ENCODE measurements at regions not wholly inside any gene's neighbourhood (a gene's known extent, or its start where the extent isn't known, plus 50 kb on each side); places are given as distances from the start of the nearest gene placed in this dataset.

DNA sequence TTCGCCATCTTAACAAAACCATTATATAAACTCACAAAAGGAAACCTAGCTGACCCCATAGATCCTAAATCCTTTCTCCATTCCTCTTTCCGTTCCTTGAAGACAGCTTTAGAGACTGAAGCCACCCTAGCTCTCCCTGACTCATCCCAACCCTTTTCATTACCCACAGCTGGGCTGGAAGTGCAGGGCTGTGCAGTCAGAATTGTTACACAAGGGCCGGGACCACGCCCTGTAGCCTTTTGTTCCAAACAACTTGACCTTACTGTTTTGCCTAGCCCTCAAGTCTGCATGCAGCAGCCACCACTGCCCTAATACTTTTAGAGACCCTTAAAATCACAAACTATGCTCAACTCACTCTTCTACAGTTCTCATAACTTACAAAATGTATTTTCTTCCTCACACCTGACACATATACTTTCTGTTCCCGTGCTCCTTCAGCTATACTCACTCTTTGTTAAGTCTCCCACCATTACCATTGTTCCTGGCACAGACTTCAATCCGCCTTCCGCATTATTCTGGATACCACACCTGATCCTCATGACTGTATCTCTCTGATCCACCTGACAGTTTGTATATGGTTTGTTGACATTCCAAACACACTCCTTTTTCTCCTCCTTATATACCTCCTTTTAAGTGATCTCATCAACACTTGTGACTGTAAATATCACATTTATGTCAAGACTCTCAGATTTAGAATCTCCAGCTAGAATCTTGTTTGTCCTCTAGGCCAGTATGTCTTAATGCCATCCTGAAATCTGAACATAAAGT lies 208.7 kb downstream of the KITLG start:
- no peak for DNase-seq

DNA sequence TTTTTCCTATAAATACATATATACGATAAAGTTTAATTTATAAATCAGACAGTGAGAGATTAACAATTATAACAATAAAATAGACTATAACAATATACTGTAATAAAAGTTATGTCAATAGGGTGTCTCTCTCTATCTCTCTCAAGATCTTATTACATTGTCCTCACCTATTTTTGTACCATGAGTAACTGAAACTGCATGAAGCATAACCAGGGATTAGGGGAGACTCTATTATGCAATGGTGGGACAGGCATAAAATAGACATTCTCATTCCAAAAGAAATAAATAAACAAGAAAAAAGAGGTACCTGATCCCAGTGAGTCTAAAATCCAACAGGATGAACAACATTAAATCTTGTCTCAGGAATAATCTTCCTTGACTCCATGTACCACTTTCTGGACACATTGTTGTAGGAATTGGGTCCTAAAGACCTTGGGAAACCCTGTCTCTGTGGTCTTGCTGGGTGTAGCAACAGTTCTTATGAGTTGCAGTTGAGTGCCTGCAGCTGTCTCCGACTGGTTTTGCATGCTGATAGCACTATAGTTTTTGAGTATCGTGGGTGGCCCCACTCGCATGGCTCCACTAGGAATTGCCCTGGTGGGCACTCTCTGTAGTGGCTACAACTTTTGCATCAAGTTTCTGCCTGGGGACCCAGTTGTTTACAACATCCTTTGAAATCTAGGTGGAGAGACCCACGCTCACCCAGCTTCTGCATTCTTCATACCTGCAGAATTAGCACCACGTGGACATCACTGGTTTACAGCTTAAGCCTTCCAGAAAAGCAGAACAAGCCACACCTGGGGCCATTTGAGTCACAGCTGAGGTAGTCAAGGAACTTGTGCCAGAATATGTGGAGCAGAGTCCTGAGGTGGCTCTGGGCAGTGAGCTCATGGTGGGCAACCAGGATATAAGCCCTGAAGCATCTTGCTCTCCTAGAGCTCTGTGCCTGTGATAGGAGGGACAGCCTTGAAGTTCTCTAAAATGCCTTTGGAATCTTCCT lies 204.7 kb downstream of the KITLG start:
- no peak for DNase-seq

DNA sequence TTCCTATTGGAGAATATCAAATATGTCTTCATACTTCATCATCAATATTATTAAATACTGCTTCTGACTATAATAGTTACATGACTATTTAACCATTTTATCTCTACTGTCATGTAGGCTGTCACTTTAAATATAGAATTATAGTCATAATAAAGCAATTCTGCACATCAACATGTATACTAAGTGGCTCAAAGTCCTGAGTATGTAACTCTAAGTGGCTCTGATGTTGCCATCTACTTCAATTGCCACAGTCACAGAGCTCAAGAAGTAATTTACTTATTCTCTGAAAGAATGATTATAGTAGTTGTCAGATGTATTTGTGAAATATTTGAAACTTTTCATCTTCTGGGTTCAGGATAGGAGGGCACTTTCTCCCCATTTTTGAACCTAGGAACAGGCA lies 202.3 kb downstream of the KITLG start:
- no peak for DNase-seq

DNA sequence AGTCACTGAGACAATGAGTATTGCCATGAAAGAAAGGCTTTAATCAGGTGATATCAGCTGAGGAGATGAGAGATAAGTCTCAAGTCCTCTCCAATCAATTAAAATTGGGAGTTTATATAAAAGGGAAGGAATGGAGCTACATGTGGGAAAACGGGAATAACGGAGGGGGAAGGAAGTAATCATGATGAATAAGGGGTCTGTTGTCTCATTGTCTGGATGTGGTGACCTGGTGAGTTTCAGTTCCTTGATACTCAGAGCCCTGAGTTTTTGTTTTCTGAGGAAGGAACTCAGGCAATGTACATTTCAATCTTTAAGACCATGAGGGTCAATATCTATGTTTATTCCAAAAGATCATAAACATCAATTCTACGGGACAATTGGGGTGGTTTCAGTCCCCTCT lies 198.8 kb downstream of the KITLG start:
- no peak for DNase-seq

DNA sequence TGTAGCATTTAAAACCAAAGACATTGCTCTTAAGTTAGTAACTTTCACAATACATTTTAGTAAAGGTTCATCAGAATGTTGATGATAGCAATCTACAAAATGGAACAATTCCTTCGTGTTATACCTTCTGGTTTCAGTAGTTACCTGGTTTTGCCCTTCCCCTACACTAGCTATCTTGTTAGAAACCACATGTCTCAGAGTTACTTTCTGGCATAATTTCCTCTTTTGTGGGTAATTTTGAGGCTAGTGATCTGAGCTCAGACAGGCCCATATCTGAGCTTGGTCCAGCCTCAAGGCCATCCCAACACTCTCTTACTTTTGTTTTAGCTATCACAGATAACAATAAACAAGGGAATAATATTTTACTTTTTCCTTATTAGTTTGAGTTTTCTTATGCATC lies 196.9 kb downstream of the KITLG start:
- DNase-seq, result no peak

DNA sequence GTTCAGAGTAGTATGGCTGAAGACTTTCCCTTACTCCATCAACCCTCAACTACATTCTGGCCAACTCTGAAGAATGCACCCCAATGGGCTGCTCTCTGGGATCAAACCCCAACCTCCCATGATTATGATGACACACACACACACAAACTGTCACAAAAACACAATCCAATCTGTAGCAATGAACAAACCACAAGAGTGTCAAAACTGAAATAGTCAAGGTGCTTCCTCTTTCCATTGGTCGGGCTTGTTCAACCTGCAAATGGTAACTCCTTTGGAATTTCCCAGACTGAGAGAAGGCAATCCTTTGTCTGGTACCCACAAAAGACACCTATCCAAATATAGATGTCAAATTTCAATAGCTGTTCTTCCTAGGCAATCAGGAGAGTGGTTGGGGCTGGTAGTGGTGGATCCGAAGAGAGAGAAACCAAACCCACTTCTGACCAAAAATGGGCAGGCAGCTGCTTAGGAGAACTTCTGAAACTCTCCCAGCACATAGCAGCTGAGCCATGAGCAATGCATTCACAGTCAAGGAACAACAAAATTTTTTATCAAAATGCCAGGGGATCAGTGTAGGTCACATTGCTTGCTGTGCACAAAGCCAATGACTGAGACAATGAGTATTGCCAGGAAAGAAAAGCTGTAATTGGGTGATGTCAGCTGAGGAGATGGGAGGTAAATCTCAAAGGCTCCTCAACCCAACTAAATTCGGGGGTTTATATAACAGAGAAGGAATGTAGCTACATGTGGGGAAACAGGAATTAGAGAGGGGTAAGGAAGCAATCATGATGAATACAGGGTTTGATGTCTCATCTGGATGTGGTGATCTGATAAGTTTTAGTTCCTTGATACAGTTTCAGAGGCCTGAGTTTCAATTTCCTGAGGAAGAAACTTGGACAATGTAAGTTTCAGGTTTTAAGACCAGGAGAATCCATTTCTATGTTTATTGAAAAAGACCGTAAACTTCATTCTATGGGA lies 191.4 kb downstream of the KITLG start:
- DNase-seq, result no peak

DNA sequence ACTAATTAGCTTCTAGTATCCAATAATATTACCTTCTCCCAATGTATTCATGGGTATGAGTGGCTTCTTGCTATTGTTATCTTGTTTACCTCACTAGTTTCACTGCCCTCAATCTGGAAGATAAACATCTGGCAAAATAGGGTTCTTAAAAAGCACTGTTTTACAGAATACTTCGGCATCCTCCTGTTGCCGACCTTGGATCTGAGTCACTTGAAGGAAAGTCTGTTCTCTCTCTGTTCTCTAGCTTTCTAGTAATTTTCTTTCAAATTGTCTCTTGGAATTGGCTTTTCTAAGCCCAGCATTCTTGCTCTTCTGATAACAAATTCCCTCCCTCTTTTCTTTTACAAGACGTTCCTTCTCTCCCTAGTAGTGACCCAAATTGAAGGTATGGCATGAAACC lies 189.5 kb downstream of the KITLG start:
- DNase-seq, result no peak

DNA sequence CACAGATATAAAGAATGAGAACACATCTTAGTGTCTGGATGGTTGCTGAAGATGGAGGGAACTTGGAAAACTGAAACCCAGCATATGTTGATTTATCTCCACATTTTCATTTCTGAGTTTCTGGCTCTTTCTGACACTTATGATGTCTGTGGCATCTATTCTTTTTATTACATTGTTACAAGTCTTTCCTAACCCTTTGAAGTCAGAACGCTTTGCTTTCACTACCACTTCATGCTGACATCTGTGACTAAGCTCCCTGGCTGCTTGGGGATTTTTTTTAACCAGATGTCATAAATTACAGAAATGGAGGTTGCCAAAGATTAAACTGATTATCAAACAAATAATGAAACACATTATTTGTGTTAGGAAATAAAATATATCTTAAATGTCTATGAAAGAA lies 188.7 kb downstream of the KITLG start:
- DNase-seq, result no peak

DNA sequence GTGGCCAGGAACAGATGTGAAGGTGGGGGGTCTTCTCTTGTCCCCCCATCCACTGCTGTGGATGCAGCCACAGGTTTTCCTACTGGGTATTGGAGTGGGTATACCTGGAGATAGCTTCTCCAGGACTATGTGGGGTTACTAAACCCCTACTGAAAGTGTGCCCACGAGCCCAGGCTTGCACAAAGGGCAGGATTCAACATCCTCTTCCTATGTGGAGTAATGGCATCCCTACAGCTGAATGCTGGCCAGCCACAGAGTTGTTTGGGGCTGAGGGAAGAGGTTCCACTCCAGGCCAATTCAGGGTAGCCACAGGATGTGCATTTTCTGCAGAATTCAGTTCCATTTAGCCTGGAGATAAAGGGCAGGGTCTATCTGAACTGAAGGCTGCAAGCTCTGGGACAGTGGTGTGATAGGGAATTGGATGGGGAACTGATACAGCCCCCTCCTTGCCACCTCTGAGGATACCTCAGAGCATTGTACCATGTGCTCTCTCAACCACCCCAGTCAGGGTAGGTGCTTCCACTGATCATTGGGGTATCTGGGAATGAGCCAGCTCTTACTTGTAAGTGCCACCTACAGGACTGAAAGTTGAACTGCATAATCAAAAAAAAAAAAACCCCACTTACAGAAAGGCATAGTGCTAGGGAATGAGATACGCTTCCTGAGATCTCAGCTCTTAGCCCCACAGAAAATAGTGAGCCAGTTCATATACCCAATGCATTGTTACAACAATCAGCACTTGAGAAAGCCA lies 187.1 kb downstream of the KITLG start:
- no peak for DNase-seq

DNA sequence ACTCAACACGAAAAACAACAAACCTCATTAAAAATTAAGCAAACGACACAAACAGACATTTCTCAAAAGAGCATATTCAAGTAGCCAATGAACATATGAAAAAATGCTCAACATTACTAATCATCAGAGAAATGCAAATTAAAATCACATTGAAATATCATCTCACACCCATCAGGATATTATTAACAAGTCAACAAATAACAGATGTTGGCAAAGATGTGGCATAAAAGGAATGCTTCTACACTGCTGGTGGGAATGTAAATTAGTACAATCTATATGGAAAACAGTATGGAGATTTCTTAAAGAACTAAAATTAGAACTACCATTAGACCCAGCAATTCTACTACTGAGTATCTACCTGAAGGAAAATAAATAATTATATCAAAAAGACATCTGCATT lies 182.2 kb downstream of the KITLG start:
- no peak for DNase-seq

DNA sequence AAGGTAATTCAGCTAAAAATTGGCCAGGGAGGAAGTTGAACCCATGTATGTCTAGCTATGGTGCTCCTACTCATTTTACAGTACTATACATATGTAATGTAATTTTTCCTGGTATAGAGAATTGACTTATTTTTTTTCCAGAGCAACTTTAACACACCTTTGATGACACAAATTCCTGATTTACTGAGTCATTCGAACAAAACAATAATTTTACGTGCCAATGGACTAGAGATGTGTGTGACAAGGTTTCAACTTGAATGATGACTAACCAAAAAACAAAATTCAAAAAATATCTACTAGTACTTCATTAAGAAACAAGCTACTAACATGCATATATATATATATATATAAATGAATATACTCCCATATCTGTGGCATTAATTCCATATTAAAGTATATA lies 180.5 kb downstream of the KITLG start:
- DNase-seq, result no peak

DNA sequence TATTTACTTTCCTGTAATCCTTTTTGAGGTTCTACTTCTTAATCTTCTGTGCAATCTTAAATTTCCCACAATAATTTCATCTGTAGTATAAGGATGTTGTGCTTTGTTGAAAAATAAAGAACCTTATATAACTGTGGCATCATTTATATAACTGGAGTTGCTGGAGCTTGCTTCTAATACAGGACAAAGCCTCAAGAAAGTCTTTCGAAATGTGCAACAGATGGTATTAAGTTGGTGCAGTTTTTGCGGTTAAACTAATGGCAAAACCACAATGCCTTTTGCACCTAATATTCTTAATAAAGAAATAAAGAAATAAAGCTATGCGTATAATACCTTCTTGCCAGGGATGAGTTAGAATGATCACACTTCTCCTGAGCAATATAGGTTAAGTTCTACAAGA lies 180.0 kb downstream of the KITLG start:
- no peak for DNase-seq

DNA sequence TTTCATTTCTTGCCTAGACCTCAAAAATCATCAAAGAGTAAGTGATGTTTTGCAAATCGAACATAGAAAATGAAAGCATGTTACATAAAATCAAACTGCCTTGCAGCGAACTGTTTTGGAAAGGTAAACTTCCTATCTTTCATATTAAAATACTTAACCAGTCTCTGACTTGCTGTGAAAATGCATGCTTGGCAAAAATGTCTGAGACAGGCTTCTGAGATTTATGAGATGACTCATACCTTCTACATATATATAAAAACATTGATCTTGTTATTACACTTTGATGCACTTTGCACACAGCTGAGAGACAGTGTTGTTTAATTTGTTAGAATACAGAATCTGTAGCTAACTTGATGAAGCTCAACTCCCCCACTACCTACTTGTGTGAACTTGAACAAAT lies 179.1 kb downstream of the KITLG start:
- DNase-seq, result no peak

DNA sequence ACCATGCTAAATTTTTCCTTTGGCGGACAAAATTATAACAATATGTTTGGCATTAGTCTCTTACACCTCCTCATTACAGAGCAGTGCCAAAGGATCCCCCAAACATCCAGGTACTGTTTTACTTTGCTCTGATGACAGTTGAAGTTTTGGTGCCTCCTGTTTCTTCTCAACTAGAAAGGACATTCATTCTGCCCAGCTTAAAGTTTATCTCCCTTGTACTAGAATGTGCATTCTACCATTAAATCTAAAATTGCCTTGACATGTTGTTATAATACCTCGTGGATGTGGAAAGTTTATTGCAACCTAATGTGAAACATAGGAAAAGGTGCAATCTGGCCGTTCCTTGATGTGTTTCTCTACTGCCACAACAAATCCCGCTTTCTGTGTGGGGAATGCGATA lies 173.4 kb downstream of the KITLG start:
- DNase-seq, result no peak

DNA sequence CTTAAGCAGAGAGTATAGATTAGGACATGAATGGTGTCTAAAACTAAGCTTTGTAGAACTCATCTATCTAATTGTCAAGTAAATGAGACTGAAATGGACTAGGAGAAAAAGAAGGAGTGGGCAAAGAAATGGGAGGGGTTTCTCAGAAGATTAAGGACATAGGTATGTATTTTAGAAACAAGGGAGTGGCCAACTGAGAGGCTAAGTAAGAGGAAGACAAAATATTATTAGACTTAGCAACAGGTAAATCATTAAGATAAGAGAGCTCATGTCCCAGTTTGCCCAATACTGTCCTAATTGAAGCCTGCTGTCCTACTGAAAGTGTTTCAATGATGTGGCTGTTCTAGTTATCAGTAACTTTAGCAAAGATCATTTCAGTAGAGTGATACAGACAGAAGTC lies 171.4 kb downstream of the KITLG start:
- DNase-seq, result no peak

DNA sequence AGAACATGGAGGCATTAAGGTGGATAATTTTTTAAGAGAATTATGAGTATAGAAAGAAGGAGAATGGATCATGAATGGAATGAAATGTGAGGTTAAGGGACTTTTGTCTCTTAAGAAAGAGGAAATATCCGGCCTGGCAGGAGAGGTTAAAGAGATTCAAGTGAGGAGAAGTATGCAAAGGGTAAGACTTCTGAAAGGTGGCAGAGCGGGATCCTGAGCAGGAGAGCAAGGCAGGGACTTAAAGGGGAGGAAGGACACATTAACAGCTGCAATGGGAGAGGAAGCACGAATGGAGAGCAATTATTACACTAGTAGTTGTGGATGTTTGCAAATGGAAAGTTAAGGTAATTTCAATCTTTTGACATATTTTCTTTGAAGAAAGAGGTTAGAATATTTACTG lies 171.0 kb downstream of the KITLG start:
- no peak for DNase-seq

DNA sequence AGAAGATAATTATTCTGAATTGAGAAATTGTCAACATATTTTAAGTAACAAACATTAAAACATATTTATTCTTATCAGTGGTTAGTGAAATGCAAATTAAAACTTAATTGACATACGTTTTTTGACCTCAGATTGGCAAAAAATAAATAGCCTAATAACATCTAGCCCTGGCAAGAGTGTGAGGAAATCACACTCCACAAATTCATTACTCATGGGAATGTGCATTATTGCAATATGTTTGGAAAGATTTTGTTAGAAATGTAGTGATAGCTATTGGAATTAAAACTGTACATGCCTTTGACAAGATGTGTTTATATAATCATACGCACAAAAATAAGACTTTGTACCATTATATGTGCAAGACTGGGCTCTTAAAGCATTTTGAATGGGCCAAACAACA lies 168.6 kb downstream of the KITLG start:
- no peak for DNase-seq

DNA sequence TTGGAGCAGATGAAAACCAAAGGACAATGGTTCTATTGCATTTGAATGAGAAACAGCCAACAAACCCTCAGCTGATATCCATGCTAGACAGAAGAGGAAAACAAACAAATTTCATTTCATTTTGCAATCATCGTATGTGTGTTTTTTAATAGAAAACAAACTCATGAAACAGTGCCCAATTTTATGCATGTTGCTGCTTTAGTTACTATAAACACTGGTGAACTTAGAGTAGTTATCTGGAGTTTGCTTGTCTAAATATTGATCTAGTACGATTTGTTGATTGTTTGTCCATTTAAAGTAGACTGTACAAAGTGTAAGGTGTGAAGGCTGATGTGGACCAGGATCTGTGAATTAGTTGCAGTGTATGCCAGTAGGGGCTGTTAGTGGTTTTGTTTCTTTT lies 166.6 kb downstream of the KITLG start:
- no peak for DNase-seq

DNA sequence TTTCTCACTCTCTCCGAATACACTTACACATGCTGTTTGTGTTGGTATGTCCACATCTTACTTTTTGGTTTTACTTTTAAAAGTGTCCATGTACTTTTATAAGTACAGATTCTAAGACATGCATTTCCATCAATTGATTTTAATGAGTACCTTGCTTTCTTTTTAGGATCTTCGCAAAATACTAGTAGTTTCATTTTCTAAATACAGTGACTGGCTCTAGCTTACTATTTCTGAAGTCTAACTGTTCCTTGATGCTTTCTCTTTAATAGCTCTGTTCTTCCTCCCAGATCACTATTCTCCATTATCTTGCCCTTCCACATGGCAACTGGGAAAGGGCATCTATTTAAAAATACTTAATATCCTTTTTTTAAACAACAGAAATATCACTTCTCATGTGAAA lies 164.1 kb downstream of the KITLG start:
- DNase-seq, result no peak

DNA sequence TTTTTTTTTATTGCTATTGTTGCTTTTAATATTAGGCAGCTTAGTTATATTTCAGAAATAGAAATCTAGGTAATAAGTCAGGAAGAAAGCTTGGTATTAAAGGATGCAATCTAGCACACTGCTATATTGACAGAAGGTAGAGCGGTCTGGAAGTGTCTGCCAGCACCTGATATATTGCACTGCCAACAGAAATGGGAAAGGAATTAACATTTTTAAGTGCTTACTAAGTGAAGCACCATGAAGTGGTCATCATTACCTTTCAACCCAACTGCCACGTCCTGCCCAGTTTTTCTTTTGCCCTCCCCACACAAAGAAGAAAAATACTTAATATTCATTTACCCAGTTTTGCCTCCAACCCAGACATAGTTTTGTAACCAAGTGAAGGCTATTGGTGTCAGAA lies 163.5 kb downstream of the KITLG start:
- DNase-seq, result no peak

DNA sequence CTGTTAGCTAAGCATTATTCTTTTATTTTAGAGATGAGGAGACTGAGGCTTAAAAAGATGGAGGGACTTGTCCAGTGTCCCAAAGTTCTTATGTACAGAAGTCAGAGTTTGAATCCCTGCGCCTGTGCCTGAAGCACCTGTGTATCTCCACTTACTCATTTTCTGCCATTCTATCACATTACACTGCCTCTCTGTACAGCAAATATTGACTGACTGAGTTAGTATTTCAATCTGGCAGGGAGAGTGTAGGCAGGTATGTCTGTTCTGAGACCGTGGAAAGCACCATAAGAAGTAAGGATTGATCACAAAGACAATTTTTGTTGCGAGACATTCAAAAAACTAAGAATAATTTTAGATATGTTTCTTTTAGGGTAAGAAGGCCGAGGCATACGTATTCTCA lies 162.7 kb downstream of the KITLG start:
- DNase-seq, result no peak

DNA sequence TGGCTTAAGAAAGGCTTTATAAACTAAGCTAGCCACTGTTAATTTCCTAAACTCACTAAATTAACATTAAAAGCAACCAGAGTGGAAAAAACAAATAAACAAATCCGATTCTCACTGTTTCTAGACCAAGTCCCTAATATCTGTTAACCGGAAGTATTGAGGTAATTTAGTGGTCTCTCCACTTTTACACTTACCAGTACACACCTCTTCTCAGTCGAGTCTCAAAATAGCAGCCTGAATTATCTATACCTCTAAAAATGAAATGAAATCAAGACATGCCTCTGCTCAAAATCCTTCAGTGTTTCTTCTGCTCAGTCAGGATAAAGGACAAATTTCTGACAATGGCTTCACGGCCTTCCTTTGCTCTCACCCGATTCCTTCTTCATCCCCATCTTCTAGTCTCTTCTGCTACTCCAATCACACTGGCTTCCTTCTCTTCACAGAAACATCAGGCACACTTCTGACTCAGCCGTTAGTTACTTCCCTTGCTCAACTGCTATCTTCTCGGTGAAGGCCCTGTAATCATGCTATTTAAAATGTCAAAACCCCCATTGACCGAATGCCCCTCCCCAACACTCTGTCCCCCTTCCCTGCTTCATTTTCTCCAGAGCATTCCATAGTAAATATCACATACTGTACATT lies 161.3 kb downstream of the KITLG start:
- DNase-seq, result no peak

All from activated naive CD4-positive, alpha-beta T cell treated with Interleukin-2 at 50 U/mL for 16 hours (primary cell).